ENCODE measurements at regions not wholly inside any gene's neighbourhood (a gene's known extent, or its start where the extent isn't known, plus 50 kb on each side); places are given as distances from the start of the nearest gene placed in this dataset.
"Not testable (repeated sequence)": the region's sequence is repeated elsewhere in the genome, so short reads cannot be mapped to it uniquely, and the experiment has no call there.

DNA sequence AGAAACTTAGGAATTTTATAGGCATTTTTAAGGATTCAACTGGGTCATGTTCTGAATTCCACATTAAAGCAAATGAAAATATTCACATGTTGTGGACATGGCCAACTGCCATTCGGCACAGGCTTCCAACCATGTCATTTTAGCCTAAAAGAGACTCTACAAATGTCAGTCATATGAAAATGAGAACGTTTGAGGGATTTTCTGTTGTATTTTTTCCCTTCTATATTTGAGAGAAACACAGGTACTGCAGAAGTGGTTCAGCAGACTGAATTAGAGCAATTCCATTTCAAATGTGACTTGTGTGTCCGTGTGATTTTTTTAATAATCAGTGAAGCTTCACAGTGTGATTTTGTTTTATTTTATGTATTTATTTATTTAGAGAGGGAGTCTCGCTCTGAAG is 124.3 kb downstream of the TP53TG3F start:
- H3K27me3 ChIP-seq (ENCODE audit: control insufficient read depth in 2 of 2, insufficient read depth in 2 of 2, low read length in 2 of 2); H3K36me3 ChIP-seq (ENCODE audit: control insufficient read depth, insufficient read depth, low read length); POLR2A ChIA-PET; H3K4me2 ChIP-seq (ENCODE audit: insufficient read depth, low read length); CTCF ChIA-PET (ENCODE audit: low intra/inter-chr PET ratio); ATAC-seq; DNase-seq (ENCODE audit: extremely low read depth in 1 of 4, low spot score in 3 of 4); in situ Hi-C loops (cut with MboI); H3K9ac ChIP-seq (ENCODE audit: insufficient read depth in 1 of 2, low read depth in 2 of 2, low read length in 2 of 2); H3K4me1 ChIP-seq (replicated peaks in 1 of 2; ENCODE audit: control insufficient read depth in 2 of 2, insufficient read depth in 2 of 2, low read length in 2 of 2); H2AFZ ChIP-seq (ENCODE audit: low read depth, low read length); BruUV-seq (replicated peaks); H3K9me3 ChIP-seq (replicated peaks; ENCODE audit: control insufficient read depth, insufficient read depth, low read depth, low read length); H3K79me2 ChIP-seq (ENCODE audit: control insufficient read depth, insufficient read depth, low read length); H3K27ac ChIP-seq (ENCODE audit: extremely low read depth, low read depth, low read length); H3K9me1 ChIP-seq (ENCODE audit: control insufficient read depth, insufficient read depth, low read length); FAIRE-seq; H3K4me3 ChIP-seq; intact Hi-C loops (cut with micrococcal nuclease); H4K20me1 ChIP-seq (replicated peaks; ENCODE audit: control insufficient read depth, insufficient read depth, low read length): not testable (repeated sequence)
- no CpG with 5 or more reads among the region's 4 CpGs for WGBS (ENCODE audit: insufficient coverage, low coverage, missing lambda C conversion rate)

DNA sequence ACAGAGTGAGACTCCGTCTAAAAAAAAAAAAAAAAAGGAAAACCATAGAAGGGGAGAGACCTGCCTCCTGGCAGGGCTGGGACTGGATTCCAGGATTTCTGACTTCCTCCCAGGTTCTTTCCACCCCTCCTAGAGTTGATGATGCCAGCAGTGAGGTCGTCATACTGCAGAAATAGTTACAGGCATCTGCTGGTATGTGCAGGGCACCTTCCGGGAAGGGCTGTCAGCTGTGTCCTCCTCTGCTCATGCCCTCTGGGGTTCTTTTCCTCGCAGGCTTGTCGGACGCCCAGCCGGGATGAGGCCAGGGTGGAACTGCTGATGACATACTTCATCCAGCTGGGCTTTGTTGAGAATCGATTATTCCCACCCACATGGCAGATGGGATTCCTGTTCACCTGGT is 129.2 kb downstream of the TP53TG3F start:
- not testable (repeated sequence) for FAIRE-seq

DNA sequence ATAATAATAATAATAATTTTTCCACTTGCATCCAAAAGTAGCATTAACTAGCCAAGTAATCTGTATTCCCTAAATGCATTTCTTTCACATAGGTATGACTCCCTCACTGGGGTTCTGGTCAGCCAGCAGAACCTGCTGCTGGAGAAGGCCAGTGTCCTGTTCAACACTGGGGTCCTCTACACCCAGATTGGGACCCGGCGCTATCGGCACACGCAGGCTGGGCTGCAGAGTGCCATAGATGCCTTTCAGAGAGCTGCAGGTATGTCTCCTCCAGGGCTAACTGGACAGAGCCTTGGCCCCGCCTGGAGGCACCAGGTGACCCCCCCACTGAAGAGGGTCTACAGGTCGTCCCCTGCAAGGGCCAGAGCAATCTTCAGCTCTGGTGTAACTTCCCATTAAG is 133.9 kb downstream of the TP53TG3F start:
- BruUV-seq (replicated peaks); in situ Hi-C loops (cut with MboI); H3K36me3 ChIP-seq (ENCODE audit: control insufficient read depth, insufficient read depth, low read length); CTCF ChIA-PET (ENCODE audit: low intra/inter-chr PET ratio); H4K20me1 ChIP-seq (replicated peaks; ENCODE audit: control insufficient read depth, insufficient read depth, low read length); H3K4me2 ChIP-seq (ENCODE audit: insufficient read depth, low read length); intact Hi-C loops (cut with micrococcal nuclease); H3K9ac ChIP-seq (ENCODE audit: insufficient read depth in 1 of 2, low read depth in 2 of 2, low read length in 2 of 2); H3K27ac ChIP-seq (ENCODE audit: extremely low read depth, low read depth, low read length); H3K9me3 ChIP-seq (replicated peaks; ENCODE audit: control insufficient read depth, insufficient read depth, low read depth, low read length); H3K9me1 ChIP-seq (ENCODE audit: control insufficient read depth, insufficient read depth, low read length); POLR2A ChIA-PET; H3K4me3 ChIP-seq; H2AFZ ChIP-seq (ENCODE audit: low read depth, low read length); FAIRE-seq; H3K79me2 ChIP-seq (ENCODE audit: control insufficient read depth, insufficient read depth, low read length); DNase-seq (ENCODE audit: extremely low read depth in 1 of 4, low spot score in 3 of 4); H3K27me3 ChIP-seq (ENCODE audit: control insufficient read depth in 2 of 2, insufficient read depth in 2 of 2, low read length in 2 of 2); H3K4me1 ChIP-seq (replicated peaks in 1 of 2; ENCODE audit: control insufficient read depth in 2 of 2, insufficient read depth in 2 of 2, low read length in 2 of 2): not testable (repeated sequence)
- WGBS (ENCODE audit: insufficient coverage, low coverage, missing lambda C conversion rate), result 0% methylated on average over 4 of the region's 6 CpGs
- peak; percentile 20; the same call in 1 of the 3 replicates for ATAC-seq

More for the DNA sequence above, 129.2 kb downstream of the TP53TG3F start:
- WGBS (ENCODE audit: insufficient coverage, low coverage, missing lambda C conversion rate), result no CpG with 5 or more reads among the region's 8 CpGs
- POLR2A ChIA-PET; H3K4me3 ChIP-seq; intact Hi-C loops (cut with micrococcal nuclease); H4K20me1 ChIP-seq (replicated peaks; ENCODE audit: control insufficient read depth, insufficient read depth, low read length); CTCF ChIA-PET (ENCODE audit: low intra/inter-chr PET ratio); in situ Hi-C loops (cut with MboI); H3K36me3 ChIP-seq (ENCODE audit: control insufficient read depth, insufficient read depth, low read length); BruUV-seq (replicated peaks); H3K9ac ChIP-seq (ENCODE audit: insufficient read depth in 1 of 2, low read depth in 2 of 2, low read length in 2 of 2); H3K9me3 ChIP-seq (replicated peaks; ENCODE audit: control insufficient read depth, insufficient read depth, low read depth, low read length); H2AFZ ChIP-seq (ENCODE audit: low read depth, low read length); H3K4me1 ChIP-seq (replicated peaks in 1 of 2; ENCODE audit: control insufficient read depth in 2 of 2, insufficient read depth in 2 of 2, low read length in 2 of 2); H3K9me1 ChIP-seq (ENCODE audit: control insufficient read depth, insufficient read depth, low read length); H3K27me3 ChIP-seq (ENCODE audit: control insufficient read depth in 2 of 2, insufficient read depth in 2 of 2, low read length in 2 of 2); H3K79me2 ChIP-seq (ENCODE audit: control insufficient read depth, insufficient read depth, low read length); ATAC-seq; H3K27ac ChIP-seq (ENCODE audit: extremely low read depth, low read depth, low read length); H3K4me2 ChIP-seq (ENCODE audit: insufficient read depth, low read length); DNase-seq (ENCODE audit: extremely low read depth in 1 of 4, low spot score in 3 of 4): not testable (repeated sequence)

DNA sequence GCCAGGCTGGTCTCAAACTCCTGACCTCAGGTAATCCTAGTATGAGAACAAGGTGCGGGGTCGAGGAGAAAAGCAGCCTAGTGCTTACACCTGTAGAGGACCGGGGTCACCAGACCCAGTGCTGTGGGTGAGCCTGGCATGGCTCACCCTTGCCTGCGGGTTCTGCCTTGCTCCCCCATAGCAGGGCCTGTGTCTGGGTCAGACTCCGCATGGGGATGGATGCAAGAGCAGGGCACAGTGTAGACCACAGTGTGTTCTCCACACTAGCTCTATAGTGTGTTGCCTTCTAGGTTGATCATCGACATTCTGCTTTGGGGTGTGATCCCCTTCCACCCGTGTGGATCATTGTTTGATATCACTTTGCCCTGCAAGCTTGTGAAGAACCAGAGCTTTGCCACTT is 135.7 kb downstream of the TP53TG3F start:
- H3K4me3 ChIP-seq; CTCF ChIA-PET (ENCODE audit: low intra/inter-chr PET ratio); H4K20me1 ChIP-seq (replicated peaks; ENCODE audit: control insufficient read depth, insufficient read depth, low read length); H3K9me3 ChIP-seq (replicated peaks; ENCODE audit: control insufficient read depth, insufficient read depth, low read depth, low read length); H3K27ac ChIP-seq (ENCODE audit: extremely low read depth, low read depth, low read length); H3K79me2 ChIP-seq (ENCODE audit: control insufficient read depth, insufficient read depth, low read length); H3K27me3 ChIP-seq (ENCODE audit: control insufficient read depth in 2 of 2, insufficient read depth in 2 of 2, low read length in 2 of 2); H3K9ac ChIP-seq (ENCODE audit: insufficient read depth in 1 of 2, low read depth in 2 of 2, low read length in 2 of 2); FAIRE-seq; H3K36me3 ChIP-seq (ENCODE audit: control insufficient read depth, insufficient read depth, low read length); in situ Hi-C loops (cut with MboI); intact Hi-C loops (cut with micrococcal nuclease); BruUV-seq (replicated peaks); ATAC-seq; DNase-seq (ENCODE audit: extremely low read depth in 1 of 4, low spot score in 3 of 4); H3K4me2 ChIP-seq (ENCODE audit: insufficient read depth, low read length); H2AFZ ChIP-seq (ENCODE audit: low read depth, low read length); POLR2A ChIA-PET; H3K4me1 ChIP-seq (replicated peaks in 1 of 2; ENCODE audit: control insufficient read depth in 2 of 2, insufficient read depth in 2 of 2, low read length in 2 of 2); H3K9me1 ChIP-seq (ENCODE audit: control insufficient read depth, insufficient read depth, low read length): not testable (repeated sequence)
- no CpG with 5 or more reads among the region's 7 CpGs for whole genome bisulfite sequencing (ENCODE audit: insufficient coverage, low coverage, missing lambda C conversion rate)

Measured in K562 (cell line).